Head of caudate nucleus (tissue), 42 donors: ENCODE measurements at regions not wholly inside any gene's neighbourhood (a gene's known extent, or its start where the extent isn't known, plus 50 kb on each side); places are given as distances from the start of the nearest gene placed in this dataset.
"Not testable (repeated sequence)": the region's sequence is repeated elsewhere in the genome, so short reads cannot be mapped to it uniquely, and the experiment has no call there.

Experiments used
- DNase-seq, 42 donors: peaks; one replicate each; pipeline versions ENCODE4 v3.0.0 to v3.0.0-alpha.2; 2020 to 2021; ENCODE audit warnings: mixed read lengths in 7 of 42
- intact Hi-C: fragments of 100-400 bp; cut with DNase I; formaldehyde crosslinking; loops from one replicate; pipeline ENCODE4 v1.15.0; 2022

GRCh38 chr19:28443361-28443760, 769.6 kb downstream of the UQCRFS1 start:
- no peak for DNase-seq
- intact Hi-C loops = no loop called here

GRCh38 chr19:28437390-28438346, 775.3 kb downstream of the UQCRFS1 start:
- intact Hi-C loops = no loop called here
- DNase-seq = no peak

GRCh38 chr19:28436320-28436719, 776.6 kb downstream of the UQCRFS1 start:
- DNase-seq = no peak
- intact Hi-C loops = no loop called here

- intact Hi-C loops = no loop called here
- no peak for DNase-seq
Observed at GRCh38 chr19:28435551-28436271, 777.2 kb downstream of the UQCRFS1 start.

GRCh38 chr19:28434794-28435193, 778.2 kb downstream of the UQCRFS1 start:
- DNase-seq, intact Hi-C loops: not testable (repeated sequence)

DNA sequence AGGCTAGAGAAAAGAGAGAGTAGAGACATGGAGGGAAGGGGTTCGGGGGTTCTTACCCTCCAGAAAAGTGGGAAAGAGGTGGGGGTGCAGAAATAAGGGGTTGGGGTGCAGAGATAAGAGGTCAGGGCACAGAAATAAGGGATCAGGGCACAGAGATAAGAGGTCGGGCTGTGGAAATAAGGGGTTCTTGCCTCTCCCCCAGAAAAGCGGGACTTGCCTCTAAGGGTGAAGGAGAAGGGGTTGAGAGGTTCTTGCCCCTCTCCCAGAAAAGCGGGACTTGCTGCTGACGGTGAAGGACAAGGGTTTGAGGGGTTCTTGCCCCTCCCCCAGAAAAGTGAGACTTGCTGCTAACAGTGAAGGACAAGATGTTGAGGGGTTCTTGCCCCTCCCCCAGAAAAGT, 778.6 kb downstream of the UQCRFS1 start:
- DNase-seq, intact Hi-C loops: not testable (repeated sequence)

- intact Hi-C loops, DNase-seq: not testable (repeated sequence)
Observed at GRCh38 chr19:28433166-28433565, 779.8 kb downstream of the UQCRFS1 start.

DNA sequence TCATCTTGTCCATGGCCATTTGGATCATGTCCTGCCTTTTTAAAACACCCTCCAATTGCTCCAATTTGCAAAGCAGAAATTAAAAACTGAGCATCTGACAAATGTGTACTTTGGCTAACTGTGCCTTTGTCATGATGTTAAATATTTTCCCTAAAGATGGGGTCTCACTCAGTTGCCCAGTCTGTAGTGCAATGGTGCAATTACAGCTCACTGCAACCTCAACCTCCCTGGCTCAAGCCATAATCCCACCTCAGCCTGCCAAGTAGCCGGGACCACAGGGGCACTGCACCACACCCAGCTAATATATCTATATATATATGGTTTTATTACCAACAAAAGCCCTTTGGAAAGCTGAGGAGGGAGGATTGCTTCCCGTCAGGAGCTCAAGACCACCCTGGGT, 782.7 kb downstream of the UQCRFS1 start:
- no peak for DNase-seq
- intact Hi-C loops = no loop called here

DNA sequence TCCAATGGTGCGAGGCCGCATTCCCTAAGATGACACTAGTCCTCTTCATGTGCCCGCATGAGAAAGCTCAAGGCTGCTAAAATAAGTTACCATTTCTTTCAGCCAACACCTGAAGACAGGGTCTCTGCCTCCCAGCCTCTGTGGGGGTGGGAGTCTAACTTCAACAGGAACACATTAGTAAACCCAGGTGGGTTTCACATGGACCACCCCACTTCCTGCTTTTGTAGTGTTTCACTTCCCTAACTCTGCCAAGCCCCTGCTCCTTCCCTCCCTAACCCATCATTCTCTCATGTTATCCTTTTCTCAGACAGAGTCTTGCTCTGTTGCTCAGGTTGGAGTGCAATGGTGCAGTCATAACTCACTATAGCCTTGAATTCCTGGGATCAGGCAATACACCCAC, 783.6 kb downstream of the UQCRFS1 start:
- no peak for DNase-seq
- intact Hi-C loops = no loop called here

DNA sequence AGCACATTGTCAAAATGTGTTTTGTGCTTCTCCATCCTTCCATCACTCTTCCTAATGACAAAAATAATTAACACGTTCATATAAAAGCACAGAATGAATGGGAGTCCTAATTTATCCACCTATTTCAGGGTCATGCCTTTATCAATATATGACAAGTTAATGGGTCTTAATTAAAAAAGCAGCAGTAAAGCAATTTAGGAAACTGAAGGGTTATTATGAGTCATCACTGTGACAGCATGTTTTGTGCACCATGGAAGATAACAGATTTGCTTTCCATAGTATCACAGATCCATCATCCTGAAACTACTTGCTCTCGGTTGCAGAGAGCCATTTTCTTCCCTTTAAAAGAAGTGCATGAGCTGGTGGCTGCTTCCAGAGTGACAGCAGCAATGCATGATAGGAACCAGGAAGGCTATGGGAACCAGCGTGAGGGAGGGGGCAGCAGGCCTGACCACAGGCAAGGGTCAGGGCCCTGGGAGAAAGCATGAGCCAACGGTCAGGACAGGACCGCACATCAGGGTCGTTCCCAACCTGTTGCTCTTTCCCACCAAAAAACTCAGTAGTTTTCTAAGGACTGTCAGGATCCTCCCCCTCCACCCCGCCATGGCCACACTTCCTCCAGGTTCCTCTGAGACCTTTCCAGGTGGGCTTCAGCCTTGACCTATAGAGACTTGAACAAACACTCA, 784.1 kb downstream of the UQCRFS1 start:
- intact Hi-C loops = no loop called here
- DNase-seq = no peak

DNA sequence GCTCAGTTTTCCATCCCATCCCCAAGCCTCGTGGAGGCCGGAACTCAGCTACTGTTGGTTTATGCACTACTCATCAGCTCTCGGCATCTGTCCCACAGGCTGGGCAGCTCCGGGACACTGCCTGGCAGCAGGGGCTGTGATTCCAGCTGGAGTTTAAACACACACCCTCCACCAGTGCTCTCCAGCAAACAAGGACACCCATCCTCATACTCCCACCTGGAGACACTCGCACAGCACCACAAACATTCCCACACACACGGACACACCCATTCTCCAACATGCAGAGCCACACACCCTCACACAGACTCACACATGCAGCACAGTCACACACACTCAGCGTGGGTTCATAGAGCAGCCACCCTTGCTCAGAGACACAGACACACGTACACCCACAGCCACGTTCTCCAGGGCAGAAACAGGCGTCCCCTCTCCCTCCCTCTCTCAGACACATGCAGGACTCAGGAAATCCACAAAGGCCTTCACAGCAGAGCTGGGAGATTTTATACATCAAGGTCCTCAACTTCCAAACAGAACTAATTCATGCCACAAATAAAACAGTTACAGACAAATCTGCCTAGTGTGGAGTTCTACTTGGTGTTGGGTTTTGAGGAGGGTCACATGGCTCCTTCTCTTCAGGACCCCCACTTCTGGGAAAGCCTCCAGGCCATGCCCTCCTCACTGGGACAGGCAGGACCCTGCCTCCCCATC, 785.4 kb downstream of the UQCRFS1 start:
- intact Hi-C loops = no loop called here
- peak in 32 of 42 donors; percentile 3 to 84 (median 38) for DNase-seq

DNA sequence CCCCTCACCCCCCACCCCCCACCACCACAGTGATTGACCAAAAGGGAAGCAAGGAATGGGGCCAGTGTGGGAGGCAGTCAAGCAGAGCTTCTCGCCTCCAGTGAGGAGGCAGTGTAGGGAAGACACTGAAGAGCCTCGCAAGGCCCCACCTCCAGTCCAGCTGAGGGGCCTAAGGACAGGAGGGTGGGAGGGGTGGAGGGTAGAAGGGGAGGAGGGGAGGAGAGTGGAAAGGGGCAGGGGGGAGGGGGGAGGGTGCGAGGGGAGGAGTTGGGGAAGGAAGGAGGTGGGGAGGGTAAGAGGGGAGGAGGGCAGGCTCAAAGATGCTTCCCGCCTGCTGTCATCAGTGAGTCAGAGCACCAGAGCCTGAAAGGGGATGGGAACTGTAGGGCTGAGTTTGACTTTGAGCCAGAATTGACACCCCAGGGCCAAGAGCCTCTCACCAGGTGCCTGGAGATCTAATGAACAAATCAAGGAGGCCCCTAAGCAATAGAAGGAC, 786.2 kb downstream of the UQCRFS1 start:
- peak in 4 of 42 donors; percentile 21 to 47 (median 34) for DNase-seq
- intact Hi-C loops = no loop called here

- intact Hi-C loops = no loop called here
- peak in 1 of 42 donors; percentile 26 for DNase-seq
Observed at GRCh38 chr19:28426110-28426729, 786.7 kb downstream of the UQCRFS1 start.

GRCh38 chr19:28425046-28425931, 787.7 kb downstream of the UQCRFS1 start:
- intact Hi-C loops = no loop called here
- DNase-seq = peak in 1 of 42 donors; percentile 27

DNA sequence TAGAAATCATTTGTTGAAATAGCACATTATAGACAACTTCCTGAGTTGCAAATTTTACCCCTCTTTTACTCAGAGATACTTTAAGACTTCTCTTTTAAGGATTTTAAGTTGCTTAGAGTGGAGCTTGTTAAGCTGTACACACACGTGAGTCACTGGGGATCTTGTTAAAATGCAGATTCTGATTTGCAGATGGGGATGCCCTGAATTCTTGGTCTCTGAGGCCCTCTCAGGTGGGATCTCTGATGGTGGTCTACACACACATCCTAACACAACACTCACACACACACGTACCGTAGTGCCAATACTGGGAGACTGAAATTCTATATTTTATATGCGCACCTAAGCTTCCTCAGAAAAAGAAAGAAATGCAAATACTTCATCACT, 788.3 kb downstream of the UQCRFS1 start:
- intact Hi-C loops = no loop called here
- DNase-seq = no peak

DNA sequence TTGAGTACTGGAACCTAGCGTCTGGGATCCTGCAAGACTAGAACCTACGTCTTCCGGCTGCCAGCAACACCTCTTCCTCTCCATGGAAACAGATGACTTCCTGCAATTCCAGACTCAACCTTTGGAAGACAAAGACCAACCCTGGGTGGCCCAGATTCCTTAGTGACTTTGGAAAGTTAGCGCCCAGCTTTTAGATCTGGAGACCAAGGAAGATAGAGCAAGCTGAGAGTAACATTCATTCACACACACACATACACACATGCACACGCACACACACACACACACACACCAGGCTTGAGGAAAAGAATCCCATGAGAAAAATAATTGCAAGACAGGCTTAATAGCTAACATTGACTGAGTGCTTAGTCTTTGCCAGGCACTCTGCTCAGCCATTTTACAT, 788.9 kb downstream of the UQCRFS1 start:
- intact Hi-C loops = no loop called here
- no peak for DNase-seq
